ENCODE measurements at regions not wholly inside any gene's neighbourhood (a gene's known extent, or its start where the extent isn't known, plus 50 kb on each side); places are given as distances from the start of the nearest gene placed in this dataset.

- DNase-seq (ENCODE audit: insufficient read length, low spot score) (no peak), FAIRE-seq (no peak)
- TF ChIP-seq POLR2AphosphoS5 (IDR thresholded peaks at IDR 0.05; ENCODE audit: low read depth, low read length) (no peak), SPI1 (IDR thresholded peaks at IDR 0.05; ENCODE audit: low read depth, low read length) (no peak), POLR2A (IDR thresholded peaks at IDR 0.05; ENCODE audit: low read depth, low read length) (no peak), PAX5 (IDR thresholded peaks at IDR 0.05; ENCODE audit: insufficient read depth, low read length, severe bottlenecking) (no peak), TAF1 (IDR thresholded peaks at IDR 0.05; ENCODE audit: low read depth, low read length) (no peak), POU2F2 (IDR thresholded peaks at IDR 0.05; ENCODE audit: low read depth, low read length) (no peak)
Measured at GRCh38 chr6:26311012-26311384, 54.0 kb upstream of the BTN3A2 start.

- TF ChIP-seq PAX5 (IDR thresholded peaks at IDR 0.05; ENCODE audit: insufficient read depth, low read length, severe bottlenecking) (no peak), POLR2A (IDR thresholded peaks at IDR 0.05; ENCODE audit: low read depth, low read length) (no peak), POLR2AphosphoS5 (IDR thresholded peaks at IDR 0.05; ENCODE audit: low read depth, low read length) (no peak), POU2F2 (IDR thresholded peaks at IDR 0.05; ENCODE audit: low read depth, low read length) (peak; percentile 53; the same call in 1 of the 2 replicates), SPI1 (IDR thresholded peaks at IDR 0.05; ENCODE audit: low read depth, low read length) (no peak), TAF1 (IDR thresholded peaks at IDR 0.05; ENCODE audit: low read depth, low read length) (0 out of 2 replicates have a peak, but pooled peaks have one; percentile 21)
- FAIRE-seq (peak; percentile 9), DNase-seq (ENCODE audit: insufficient read length, low spot score) (no peak)
Measured at GRCh38 chr6:26311385-26312095, 53.5 kb upstream of the BTN3A2 start.

- DNase-seq (ENCODE audit: insufficient read length, low spot score) = no peak
- FAIRE-seq = no peak
- TF ChIP-seq POLR2AphosphoS5 (IDR thresholded peaks at IDR 0.05; ENCODE audit: low read depth, low read length) (no peak), POLR2A (IDR thresholded peaks at IDR 0.05; ENCODE audit: low read depth, low read length) (no peak), TAF1 (IDR thresholded peaks at IDR 0.05; ENCODE audit: low read depth, low read length) (no peak), SPI1 (IDR thresholded peaks at IDR 0.05; ENCODE audit: low read depth, low read length) (no peak), PAX5 (IDR thresholded peaks at IDR 0.05; ENCODE audit: insufficient read depth, low read length, severe bottlenecking) (no peak), POU2F2 (IDR thresholded peaks at IDR 0.05; ENCODE audit: low read depth, low read length) (no peak)
Measured at GRCh38 chr6:26312096-26312463, 52.9 kb upstream of the BTN3A2 start.

- TF ChIP-seq POLR2AphosphoS5 (IDR thresholded peaks at IDR 0.05; ENCODE audit: low read depth, low read length) = no peak
- TF ChIP-seq TAF1 (IDR thresholded peaks at IDR 0.05; ENCODE audit: low read depth, low read length) = no peak
- no peak for TF ChIP-seq POLR2A (IDR thresholded peaks at IDR 0.05; ENCODE audit: low read depth, low read length)
- no peak for TF ChIP-seq PAX5 (IDR thresholded peaks at IDR 0.05; ENCODE audit: insufficient read depth, low read length, severe bottlenecking)
- peak; percentile 80; the same call in 1 of the 2 replicates for TF ChIP-seq POU2F2 (IDR thresholded peaks at IDR 0.05; ENCODE audit: low read depth, low read length)
- TF ChIP-seq SPI1 (IDR thresholded peaks at IDR 0.05; ENCODE audit: low read depth, low read length) = 0 out of 2 replicates have a peak, but pooled peaks have one; percentile 11
- FAIRE-seq (peak; percentile 82), DNase-seq (ENCODE audit: insufficient read length, low spot score) (no peak)
Measured at GRCh38 chr6:26312501-26313397, 52.2 kb upstream of the BTN3A2 start.

Data from GM12891 (cell line).